ENCODE measurements at regions not wholly inside any gene's neighbourhood (a gene's known extent, or its start where the extent isn't known, plus 50 kb on each side); places are given as distances from the start of the nearest gene placed in this dataset.

DNA sequence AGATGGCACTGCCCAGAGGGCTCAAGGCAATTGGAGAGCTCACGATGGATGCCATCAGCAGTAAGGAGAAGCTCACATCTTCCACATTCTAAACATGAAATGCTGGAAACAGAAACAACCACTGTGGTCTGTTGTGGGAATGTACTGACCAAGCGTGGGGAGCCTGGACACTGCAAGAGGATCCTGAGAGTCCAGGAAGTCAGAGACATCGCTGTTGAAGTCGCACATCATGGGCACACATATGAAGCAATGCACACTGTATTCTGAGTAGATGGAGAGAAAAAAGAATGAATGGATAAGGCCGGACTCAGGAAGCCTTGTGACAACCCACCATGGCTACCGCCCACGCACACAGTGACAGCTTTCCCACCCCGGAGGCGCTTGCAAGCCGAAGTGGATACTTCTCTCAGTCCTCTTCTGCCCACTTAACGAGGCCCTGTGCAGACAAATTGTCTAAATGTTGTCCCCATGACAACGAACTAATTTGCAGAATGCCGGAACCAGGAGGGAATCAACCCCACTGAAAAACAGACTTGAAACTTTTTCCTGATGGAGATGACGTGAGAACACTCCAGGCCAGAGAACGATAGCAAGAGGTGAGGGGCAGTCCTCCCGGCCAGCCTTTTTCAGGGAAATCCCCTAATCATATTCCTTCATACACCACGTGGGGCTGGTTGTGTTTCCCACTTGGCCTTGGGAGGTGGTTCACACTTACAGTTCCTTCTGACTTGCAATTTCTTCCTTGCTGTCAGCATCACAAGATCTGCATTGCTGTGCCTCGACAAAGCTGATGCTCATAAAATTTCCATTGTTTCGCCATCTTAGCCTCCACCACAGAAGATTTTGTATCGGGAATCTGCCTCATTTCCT, 109.6 kb upstream of the SERP2 start:
- Histone ChIP-seq H3K4me1 (ENCODE audit: insufficient read depth, low read length) (no peaks in the 10 kb centered on the region), H3K4me3 (replicated peaks in 1 of 3; ENCODE audit: insufficient read depth in 1 of 3, low read depth in 2 of 3, low read length in 3 of 3) (no peak overlapping the region), H3K36me3 (replicated peaks in 1 of 2; ENCODE audit: control insufficient read depth in 1 of 2, insufficient read depth in 2 of 2, low read length in 2 of 2) (no peaks in the 10 kb centered on the region), H3K27ac (ENCODE audit: extremely low read length, insufficient read depth, low read length) (no peak overlapping the region), H3K27me3 (ENCODE audit: control insufficient read depth in 1 of 2, insufficient read depth in 2 of 2, low read length in 2 of 2) (0 out of 5 replicates have a peak, but pooled peaks cover 0 to 3% of the 10 kb centered on the region in 2 experiments), H3K4me2 (ENCODE audit: low read depth, low read length) (no peak overlapping the region), H4K20me1 (ENCODE audit: insufficient read depth, low read length) (no peaks in the 10 kb centered on the region), H3K79me2 (ENCODE audit: insufficient read depth, low read length) (no peaks in the 10 kb centered on the region), H3K9ac (ENCODE audit: insufficient read depth, low read depth, low read length) (no peak overlapping the region), H2AFZ (ENCODE audit: low read length) (no peak overlapping the region), H3K9me3 (ENCODE audit: low read length) (no peaks in the 10 kb centered on the region)
- TF ChIP-seq SATB2 (CRISPR knock-in tag; IDR thresholded peaks at IDR 0.05) (no peak), NAIF1 (CRISPR knock-in tag; IDR thresholded peaks at IDR 0.05; ENCODE audit: borderline replicate concordance) (no peak), MIXL1 (CRISPR knock-in tag; IDR thresholded peaks at IDR 0.05) (no peak), ZNF124 (CRISPR knock-in tag; IDR thresholded peaks at IDR 0.05) (no peak)
- TF ChIP-seq, protein P1, sequence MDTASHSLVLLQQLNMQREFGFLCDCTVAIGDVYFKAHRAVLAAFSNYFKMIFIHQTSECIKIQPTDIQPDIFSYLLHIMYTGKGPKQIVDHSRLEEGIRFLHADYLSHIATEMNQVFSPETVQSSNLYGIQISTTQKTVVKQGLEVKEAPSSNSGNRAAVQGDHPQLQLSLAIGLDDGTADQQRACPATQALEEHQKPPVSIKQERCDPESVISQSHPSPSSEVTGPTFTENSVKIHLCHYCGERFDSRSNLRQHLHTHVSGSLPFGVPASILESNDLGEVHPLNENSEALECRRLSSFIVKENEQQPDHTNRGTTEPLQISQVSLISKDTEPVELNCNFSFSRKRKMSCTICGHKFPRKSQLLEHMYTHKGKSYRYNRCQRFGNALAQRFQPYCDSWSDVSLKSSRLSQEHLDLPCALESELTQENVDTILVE (CRISPR knock-in tag; IDR thresholded peaks at IDR 0.05) = no peak
- in situ Hi-C loops (cut with HindIII; ENCODE audit: extremely low pct_ligation_motif_present, low pct_unique_long_range_greater_than_20kb) = no loop called here
- ATAC-seq (no peak), FAIRE-seq (no peak), DNase-seq (ENCODE audit: low spot score) (no peak)
- CTCF ChIA-PET (ENCODE audit: low intra/inter-chr PET ratio, low total read pairs) = no interaction called here
- 47% methylated on average over 19 of the region's 20 CpGs for WGBS (ENCODE audit: low lambda C conversion rate)
- BruUV-seq (replicated peaks) = no TSS peak
- intact Hi-C loops (cut with micrococcal nuclease; ENCODE audit: unreplicated experiment) = no loop called here
- POLR2A ChIA-PET = no interaction called here

DNA sequence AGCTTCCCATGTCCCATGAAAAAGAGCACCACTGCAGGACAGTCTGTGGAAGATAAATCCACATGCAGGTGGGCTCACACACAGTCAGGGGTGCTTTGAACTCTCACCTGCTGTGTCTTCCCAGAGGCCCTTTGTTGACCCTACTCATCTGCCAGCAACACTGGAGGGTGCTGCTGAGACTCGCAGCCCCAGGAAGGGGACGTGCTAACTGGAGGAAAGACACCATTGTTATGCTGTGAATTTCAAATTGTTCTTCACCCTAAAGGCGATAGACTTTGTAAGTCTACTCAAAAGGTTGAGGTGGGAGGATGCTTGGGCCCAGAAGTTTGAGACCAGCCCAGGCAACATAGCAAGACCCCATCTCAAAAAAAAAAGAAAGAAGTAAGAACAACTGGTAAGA, 107.3 kb upstream of the SERP2 start:
- WGBS (ENCODE audit: low lambda C conversion rate) = 0% methylated on average over 3 of the region's 3 CpGs
- peaks cover 9% of the 10 kb centered on the region; the same call in 1 of the 2 replicates for H3K4me1 ChIP-seq (ENCODE audit: insufficient read depth, low read length)
- H3K9me3 ChIP-seq (ENCODE audit: low read length) = no peaks in the 10 kb centered on the region
- ATAC-seq (no peak), FAIRE-seq (no peak), DNase-seq (ENCODE audit: low spot score) (no peak)
- H3K27ac ChIP-seq (ENCODE audit: extremely low read length, insufficient read depth, low read length) = no peak overlapping the region
- H3K79me2 ChIP-seq (ENCODE audit: insufficient read depth, low read length) = no peaks in the 10 kb centered on the region
- no peaks in the 10 kb centered on the region for H3K36me3 ChIP-seq (replicated peaks in 1 of 2; ENCODE audit: control insufficient read depth in 1 of 2, insufficient read depth in 2 of 2, low read length in 2 of 2)
- in situ Hi-C loops (cut with HindIII; ENCODE audit: extremely low pct_ligation_motif_present, low pct_unique_long_range_greater_than_20kb) = no loop called here
- ChIA-PET CTCF (ENCODE audit: low intra/inter-chr PET ratio, low total read pairs) (no interaction called here), POLR2A (no interaction called here)
- H3K27me3 ChIP-seq (ENCODE audit: control insufficient read depth in 1 of 2, insufficient read depth in 2 of 2, low read length in 2 of 2) = 0 out of 5 replicates have a peak, but pooled peaks cover 0 to 3% of the 10 kb centered on the region in 2 experiments
- no TSS peak for BruUV-seq (replicated peaks)
- no peak overlapping the region for H3K9ac ChIP-seq (ENCODE audit: insufficient read depth, low read depth, low read length)
- TF ChIP-seq ZNF484 (CRISPR knock-in tag; IDR thresholded peaks at IDR 0.05; ENCODE audit: borderline replicate concordance, low read depth) (0 out of 2 replicates have a peak, but pooled peaks have one; percentile 56), STAG1 (CRISPR knock-in tag; IDR thresholded peaks at IDR 0.05) (0 out of 2 replicates have a peak, but pooled peaks have one; percentile 5), SP1 (IDR thresholded peaks at IDR 0.05) (no peak), SP1 (CRISPR knock-in tag; IDR thresholded peaks at IDR 0.05) (no peak)
- H3K4me2 ChIP-seq (ENCODE audit: low read depth, low read length) = no peak overlapping the region
- H2AFZ ChIP-seq (ENCODE audit: low read length) = no peak overlapping the region
- no peak overlapping the region for H3K4me3 ChIP-seq (replicated peaks in 1 of 3; ENCODE audit: insufficient read depth in 1 of 3, low read depth in 2 of 3, low read length in 3 of 3)
- no peaks in the 10 kb centered on the region for H4K20me1 ChIP-seq (ENCODE audit: insufficient read depth, low read length)
- intact Hi-C loops (cut with micrococcal nuclease; ENCODE audit: unreplicated experiment) = no loop called here
